HG02759 (cell line): ENCODE measurements at regions not wholly inside any gene's neighbourhood (a gene's known extent, or its start where the extent isn't known, plus 50 kb on each side); places are given as distances from the start of the nearest gene placed in this dataset.
"Not testable (repeated sequence)": the region's sequence is repeated elsewhere in the genome, so short reads cannot be mapped to it uniquely, and the experiment has no call there.

ENCODE experiments used
- ATAC-seq: cut with Tn5 transposase; IDR thresholded peaks from one replicate; pipeline ENCODE4 v1.9.1; 2021; ENCODE audit warnings: mild to moderate bottlenecking, moderate library complexity; ENCODE audit not compliant: unreplicated experiment

- ATAC-seq = no peak
Observed at GRCh38 chr10:21406595-21407193, 118.8 kb downstream of the SKIDA1 start.

- no peak for ATAC-seq
Observed at GRCh38 chr10:21405981-21406380, 119.5 kb downstream of the SKIDA1 start.

- ATAC-seq = no peak
Observed at GRCh38 chr10:21403256-21404015, 122.0 kb downstream of the SKIDA1 start.

DNA sequence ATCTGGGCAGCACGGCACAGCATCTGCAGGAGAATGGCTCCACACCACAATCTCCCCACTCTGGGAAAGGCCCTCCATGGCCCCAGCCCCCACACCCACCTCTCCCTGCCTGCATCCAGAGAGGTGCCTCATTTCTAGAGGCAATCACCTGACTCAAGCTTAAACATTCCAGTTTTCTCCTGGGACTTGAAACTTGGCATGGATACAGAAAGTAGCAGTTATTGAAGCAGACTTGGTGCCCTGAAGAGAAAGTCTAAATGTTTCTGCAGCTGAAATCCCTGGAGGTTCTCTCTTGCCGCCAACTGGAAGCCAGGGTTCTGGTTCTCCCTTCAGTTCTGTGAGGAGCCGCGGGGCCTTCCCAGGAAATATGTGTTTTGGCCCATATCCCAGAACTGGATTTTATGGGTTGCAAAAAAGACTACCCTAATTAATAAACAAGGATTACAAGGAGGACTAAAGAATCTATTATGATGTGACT, 122.8 kb downstream of the SKIDA1 start:
- no peak for ATAC-seq

GRCh38 chr10:21401196-21401595, 124.3 kb downstream of the SKIDA1 start:
- ATAC-seq = peak; percentile 56

DNA sequence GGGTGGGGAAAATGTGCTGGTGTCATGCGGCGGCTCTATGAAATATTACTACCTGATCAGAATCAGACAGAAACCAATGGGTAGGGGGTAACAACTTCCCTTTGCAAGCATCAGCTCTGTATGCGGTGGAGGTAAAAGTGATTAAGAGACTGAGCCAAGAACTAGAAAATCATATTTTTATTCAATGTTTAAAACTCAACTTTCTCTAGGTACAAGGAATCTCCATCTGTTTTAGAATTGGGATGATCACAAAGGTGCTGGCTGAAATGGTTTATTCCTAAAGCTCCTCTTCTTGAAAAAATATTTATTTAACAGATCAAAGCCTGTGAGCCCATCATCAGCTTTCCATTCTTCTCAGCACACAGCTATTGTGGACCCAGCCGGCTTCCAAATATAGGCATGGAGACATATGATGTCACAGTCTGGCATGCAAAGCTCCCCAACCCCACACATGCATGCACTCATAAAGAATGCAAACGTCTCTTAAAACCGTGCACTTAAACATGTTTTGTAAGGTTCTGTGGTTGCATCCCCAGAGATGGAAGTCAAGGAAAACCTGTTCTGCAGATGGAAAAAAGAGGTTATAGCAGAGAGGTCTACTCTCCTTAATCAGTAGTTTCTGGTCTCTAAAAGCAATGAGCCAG, 126.0 kb downstream of the SKIDA1 start:
- ATAC-seq = no peak

GRCh38 chr10:21398563-21399231, 126.8 kb downstream of the SKIDA1 start:
- ATAC-seq = no peak

GRCh38 chr10:21396889-21397288, 128.6 kb downstream of the SKIDA1 start:
- ATAC-seq = no peak

DNA sequence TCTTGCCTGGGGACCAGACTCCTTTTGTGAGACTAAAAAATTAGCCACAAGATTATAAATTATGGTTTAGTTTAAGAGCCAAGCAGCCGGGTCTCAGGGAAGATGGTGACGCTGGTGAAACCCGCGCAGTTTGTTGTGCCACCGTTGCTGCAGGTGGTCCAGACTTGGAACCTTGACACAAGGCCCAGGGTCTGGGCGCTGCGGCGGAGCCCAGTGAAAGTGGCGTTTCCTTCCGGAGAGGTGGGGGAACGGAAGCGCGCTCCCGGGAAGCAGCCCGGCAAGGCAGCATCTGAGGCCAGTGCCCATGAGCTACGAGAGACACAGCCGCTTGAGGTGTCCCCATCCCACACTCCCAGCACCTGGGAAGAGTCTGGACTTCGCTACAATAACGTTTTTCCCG, 131.6 kb downstream of the SKIDA1 start:
- ATAC-seq = no peak

- ATAC-seq = no peak
Observed at GRCh38 chr10:21388589-21388988, 136.9 kb downstream of the SKIDA1 start.

DNA sequence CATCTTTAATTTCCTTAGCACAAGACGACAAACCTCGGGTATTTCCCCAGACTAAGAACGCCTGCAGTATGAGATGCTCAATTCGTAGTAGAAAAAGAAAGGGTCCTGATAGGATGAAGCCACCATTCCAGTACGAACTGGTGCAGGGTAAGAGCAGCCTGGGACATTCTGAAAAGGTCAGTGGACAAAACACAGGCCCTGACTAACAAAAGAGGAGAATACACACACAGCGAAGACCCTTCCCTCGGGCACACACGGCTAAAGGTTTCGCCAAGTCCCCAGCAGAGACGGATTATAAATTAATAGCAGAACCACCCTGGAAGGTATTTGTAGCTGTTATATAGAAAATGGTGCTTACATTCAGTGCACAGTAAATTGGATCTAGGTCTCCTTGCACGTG, 137.6 kb downstream of the SKIDA1 start:
- no peak for ATAC-seq

DNA sequence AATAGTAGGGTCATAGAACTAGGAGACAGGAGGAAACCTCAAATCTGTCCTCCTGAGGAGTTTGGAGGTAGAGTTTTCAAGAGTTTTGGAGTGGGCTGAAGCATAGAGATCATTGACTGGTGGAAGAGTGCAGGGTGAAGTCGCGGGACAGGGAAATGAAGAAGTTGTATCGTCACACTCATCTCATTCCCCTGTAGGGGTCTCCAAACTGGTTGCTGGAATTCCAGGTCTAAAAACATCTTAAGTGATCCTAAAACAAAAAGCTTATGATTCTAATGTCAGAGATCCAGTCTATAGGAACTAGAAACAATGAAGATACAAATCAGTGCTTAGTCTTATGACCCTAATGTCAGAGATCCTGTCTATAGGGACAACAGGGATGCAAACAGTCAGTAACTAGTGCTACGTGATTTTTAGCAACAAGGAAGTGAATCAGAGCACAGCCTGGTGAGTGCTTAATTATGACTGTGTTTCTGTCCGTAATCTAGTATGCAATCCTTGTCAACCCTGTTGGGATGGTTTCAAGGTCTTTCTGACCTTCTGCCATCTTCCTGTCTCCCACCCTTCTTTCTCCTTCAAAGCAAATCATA, 139.4 kb downstream of the SKIDA1 start:
- ATAC-seq = no peak

DNA sequence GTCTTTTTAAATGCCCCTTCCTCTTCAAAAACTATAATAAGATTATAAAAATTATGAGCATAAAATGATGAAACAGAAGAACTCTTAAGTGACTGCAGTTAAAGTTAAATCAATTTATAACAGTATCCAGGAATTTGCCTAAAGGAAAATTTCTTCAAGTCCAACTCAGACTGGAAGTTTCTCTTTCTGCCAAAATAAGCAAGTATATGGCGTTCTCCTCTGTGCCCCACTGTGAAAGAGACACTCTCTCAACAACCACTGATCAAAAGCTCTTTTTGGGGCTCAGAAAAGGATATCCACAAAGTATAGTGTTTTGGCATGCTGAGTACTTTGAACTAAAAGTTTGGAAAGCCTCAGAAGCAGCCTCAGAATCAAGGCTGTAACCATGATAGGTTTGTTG, 139.9 kb downstream of the SKIDA1 start:
- no peak for ATAC-seq

DNA sequence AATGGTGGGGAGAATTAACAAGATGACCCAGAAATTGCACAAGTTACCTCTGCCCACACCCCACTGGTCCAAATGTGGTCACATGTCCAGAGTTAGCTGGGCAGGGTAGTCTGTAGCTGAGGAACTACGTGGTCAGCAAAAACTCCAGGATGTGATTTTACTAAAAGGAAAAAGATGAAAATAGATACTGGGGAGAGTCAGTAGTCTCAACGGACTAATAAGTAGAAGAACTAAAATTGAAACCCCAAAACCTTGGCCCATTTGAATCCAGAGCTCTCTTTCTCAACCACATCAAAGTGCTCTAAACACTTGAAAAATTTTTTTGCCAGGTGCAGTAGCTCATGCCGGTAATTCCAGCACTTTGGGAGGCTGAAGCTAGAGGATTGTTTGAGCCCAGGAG, 146.3 kb downstream of the SKIDA1 start:
- no peak for ATAC-seq

GRCh38 chr10:21375274-21375673, 150.2 kb downstream of the SKIDA1 start:
- not testable (repeated sequence) for ATAC-seq

DNA sequence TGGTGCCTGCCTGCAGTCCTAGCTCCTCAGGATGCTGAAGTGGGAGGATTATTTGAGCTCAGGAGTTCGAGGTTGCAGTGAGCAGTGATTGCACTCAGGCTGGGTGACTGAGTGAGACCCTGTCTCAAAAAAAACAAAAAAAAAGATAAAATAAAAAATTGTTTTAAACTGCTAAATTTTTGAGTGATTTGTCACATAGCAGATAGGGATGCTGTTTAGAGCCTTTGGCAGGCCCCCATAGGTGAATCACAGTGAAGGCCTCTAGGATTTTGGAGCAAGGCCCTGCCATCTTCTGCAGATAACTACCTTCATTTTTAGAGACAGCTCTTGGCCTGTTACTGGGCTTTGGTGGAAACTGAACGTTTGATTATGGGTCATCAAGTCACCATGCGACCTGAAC, 151.6 kb downstream of the SKIDA1 start:
- ATAC-seq = not testable (repeated sequence)

DNA sequence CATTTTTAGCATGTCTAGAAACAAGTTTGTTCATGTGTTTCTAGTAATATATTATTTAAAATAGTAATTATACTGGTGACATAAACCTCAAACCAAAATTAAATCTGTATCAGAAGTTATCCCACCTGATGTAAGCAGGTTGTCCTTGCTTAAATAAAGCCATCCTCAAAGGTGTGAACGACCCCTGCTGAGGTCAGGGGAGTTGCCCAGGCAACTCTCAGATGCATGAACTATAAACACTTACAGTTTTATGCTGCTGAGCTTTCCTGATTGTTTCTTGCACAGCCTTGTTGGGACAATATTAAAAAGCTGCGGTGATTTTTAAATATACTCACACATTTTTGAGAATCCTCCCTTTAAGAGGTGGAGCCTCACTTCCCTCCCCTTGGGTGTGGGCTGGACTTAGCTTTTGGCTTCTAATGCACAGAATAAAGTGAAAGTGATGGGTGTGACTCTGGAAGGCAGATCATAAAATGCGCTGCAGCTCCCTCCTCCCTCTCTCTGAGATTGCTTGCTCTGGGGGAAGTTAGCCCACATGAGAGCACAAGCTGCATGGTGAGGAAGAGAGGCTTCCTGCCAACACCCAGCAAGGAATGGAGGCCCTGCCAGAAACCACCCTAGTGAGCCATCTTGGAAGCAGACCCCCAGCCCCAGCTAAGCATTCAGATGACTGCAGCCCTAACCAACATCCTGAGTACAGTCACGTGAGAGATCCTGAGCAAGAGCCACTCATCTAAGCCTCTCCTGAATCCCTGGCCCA, 152.7 kb downstream of the SKIDA1 start:
- ATAC-seq = peak; percentile 91

GRCh38 chr10:21369697-21370096, 155.8 kb downstream of the SKIDA1 start:
- no peak for ATAC-seq

- ATAC-seq = no peak
Observed at GRCh38 chr10:21368728-21369425, 156.6 kb downstream of the SKIDA1 start.
